Activated naive CD8-positive, alpha-beta T cell treated with anti-CD3 and anti-CD28 coated beads, Interleukin-2, amount 50 U/mL, for 24 hours (primary cell): ENCODE measurements at regions not wholly inside any gene's neighbourhood (a gene's known extent, or its start where the extent isn't known, plus 50 kb on each side); places are given as distances from the start of the nearest gene placed in this dataset.
A peak's percentile ranks its signal among the peaks of the same experiment; 100 is the strongest.
"Not testable (repeated sequence)": the region's sequence is repeated elsewhere in the genome, so short reads cannot be mapped to it uniquely, and the experiment has no call there.

Experiments
- ATAC-seq: fragments of 150-1000 bp; cut with Tn5 transposase; one replicate; pipeline ENCODE4 v1.10.0; 2021
- DNase-seq: peaks from one replicate; pipeline ENCODE4 v3.0.0; 2021
- H3K27ac Mint-ChIP-seq: one replicate; pipeline ENCODE4 v1.8.0; 2021; ENCODE audit warnings: mild to moderate bottlenecking, mixed read lengths
- H3K27me3 Mint-ChIP-seq: one replicate; pipeline ENCODE4 v1.8.0; 2021; ENCODE audit warnings: mixed read lengths
- H3K36me3 Mint-ChIP-seq: one replicate; pipeline ENCODE4 v1.8.0; 2021; ENCODE audit warnings: low read depth, mixed read lengths
- H3K4me1 Mint-ChIP-seq: one replicate; pipeline ENCODE4 v1.8.0; 2021; ENCODE audit warnings: mixed read lengths
- H3K4me3 Mint-ChIP-seq: one replicate; pipeline ENCODE4 v1.8.0; 2021; ENCODE audit warnings: mild to moderate bottlenecking, moderate library complexity, mixed read lengths
- H3K9me3 Mint-ChIP-seq: one replicate; pipeline ENCODE4 v1.8.0; 2021; ENCODE audit warnings: mixed read lengths

DNA sequence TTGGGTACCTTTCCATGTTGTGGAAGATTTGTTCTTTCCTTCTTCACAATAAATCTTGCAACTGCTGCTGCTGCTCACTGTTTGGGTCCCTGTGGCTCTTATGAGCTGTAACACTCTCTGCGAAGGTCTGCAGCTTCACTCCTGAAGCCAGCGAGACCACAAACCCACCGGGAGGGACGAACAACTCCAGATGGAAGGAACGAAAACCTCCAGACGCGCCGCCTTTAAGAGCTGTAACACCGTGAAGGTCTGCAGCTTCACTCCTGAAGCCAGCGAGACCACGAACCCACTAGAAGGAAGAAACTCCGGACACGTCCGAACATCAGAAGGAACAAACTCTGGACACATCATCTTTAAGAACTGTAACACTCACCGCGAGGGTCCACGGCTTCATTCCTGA lies 1002.8 kb downstream of the GATA3 start:
- H3K36me3 Mint-ChIP-seq, result peaks cover 15% of the 10 kb centered on the region
- not testable (repeated sequence) for ATAC-seq, DNase-seq, H3K27ac Mint-ChIP-seq, H3K4me3 Mint-ChIP-seq, H3K27me3 Mint-ChIP-seq
- peaks cover 28% of the 10 kb centered on the region for H3K4me1 Mint-ChIP-seq
- peaks cover 14% of the 10 kb centered on the region for H3K9me3 Mint-ChIP-seq

DNA sequence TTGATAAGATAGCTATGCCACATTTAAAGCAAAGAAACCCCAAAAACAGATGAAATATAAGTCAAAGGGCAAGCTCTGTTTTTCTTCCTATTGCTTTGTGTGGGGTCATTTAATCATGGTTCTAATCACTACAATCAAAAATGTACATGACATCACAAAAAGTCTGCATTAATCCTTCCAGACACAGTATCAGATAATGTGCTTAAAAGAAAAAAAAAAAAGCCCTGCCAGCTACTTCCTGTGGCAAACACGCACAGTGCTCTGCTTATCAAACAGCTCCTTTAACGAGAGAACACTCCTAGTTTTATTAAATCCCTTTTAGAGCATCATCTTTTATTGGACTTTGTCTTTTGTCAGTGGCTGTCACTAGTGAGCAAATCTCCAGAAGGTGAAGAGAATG lies 1005.8 kb downstream of the GATA3 start:
- Mint-ChIP-seq H3K4me1 (peaks cover 23% of the 10 kb centered on the region), H3K36me3 (peaks cover 11% of the 10 kb centered on the region), H3K27me3 (no peaks in the 10 kb centered on the region), H3K4me3 (no peak overlapping the region), H3K27ac (peak overlapping the region; percentile 67), H3K9me3 (peaks cover 7% of the 10 kb centered on the region)
- ATAC-seq, result peak; percentile 33
- DNase-seq, result no peak

DNA sequence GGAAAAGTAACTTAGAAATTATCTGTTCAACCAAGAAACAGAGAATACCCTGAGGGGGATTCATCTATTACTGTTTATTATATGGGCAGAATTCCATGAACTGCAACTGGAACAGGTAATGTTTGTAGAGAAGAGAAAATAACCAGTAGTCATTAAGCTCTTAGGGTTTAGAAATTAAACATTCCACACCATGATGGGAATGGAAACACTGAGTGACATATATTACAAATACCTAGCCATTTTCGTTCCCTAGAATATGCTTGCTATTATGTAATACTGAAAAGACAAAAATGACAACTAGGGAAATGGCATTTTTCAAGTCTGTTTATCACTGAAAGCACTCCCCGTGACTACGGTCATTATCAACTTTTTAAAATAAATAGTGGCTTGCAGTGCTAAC lies 1007.4 kb downstream of the GATA3 start:
- no peak overlapping the region for H3K4me3 Mint-ChIP-seq
- H3K27ac Mint-ChIP-seq, result no peak overlapping the region
- ATAC-seq (no peak), DNase-seq (no peak)
- H3K9me3 Mint-ChIP-seq, result peaks cover 4% of the 10 kb centered on the region
- peaks cover 21% of the 10 kb centered on the region for H3K4me1 Mint-ChIP-seq
- no peaks in the 10 kb centered on the region for H3K27me3 Mint-ChIP-seq
- peaks cover 7% of the 10 kb centered on the region for H3K36me3 Mint-ChIP-seq

DNA sequence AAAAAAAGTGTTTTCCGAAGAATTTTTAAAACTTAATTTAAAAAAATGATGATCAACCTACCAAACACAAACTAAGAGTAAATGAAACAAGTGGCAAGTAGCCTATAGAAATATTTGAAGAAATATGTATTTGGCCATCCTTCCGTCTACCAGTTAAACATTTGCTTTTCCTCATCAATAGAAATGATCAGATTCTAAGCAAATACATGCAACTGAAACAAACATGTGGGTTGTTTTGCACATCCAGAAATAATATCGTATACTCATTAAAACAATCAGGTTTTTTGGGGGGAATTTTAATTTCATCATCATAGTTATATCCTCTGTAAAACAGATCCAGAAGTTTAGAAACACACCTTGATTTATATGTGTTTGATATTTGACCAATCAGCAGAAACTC lies 1011.7 kb downstream of the GATA3 start:
- Mint-ChIP-seq H3K4me1 (peaks cover 22% of the 10 kb centered on the region), H3K27ac (no peak overlapping the region), H3K36me3 (no peaks in the 10 kb centered on the region), H3K9me3 (peaks cover 4% of the 10 kb centered on the region), H3K27me3 (no peaks in the 10 kb centered on the region), H3K4me3 (no peak overlapping the region)
- ATAC-seq (no peak), DNase-seq (no peak)

DNA sequence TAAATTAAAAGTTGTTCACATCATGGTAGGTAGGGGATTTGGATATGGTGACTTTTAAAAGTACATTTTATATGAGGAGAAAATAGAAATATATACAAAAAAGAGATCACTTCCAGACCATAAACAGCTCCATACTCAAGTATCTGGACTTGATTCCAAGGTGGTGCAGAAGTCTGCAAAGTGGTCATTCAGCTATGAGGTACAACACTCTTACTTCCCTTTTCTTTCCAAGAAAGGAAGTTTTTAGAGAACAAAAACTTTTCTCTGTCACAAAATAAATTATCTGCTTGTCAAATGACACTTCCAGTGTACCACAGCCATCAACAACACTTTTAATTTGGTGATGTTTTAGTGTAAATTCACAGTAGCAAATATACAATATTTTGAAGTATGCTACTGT lies 1013.5 kb downstream of the GATA3 start:
- Mint-ChIP-seq H3K4me3 (no peak overlapping the region), H3K9me3 (peaks cover 4% of the 10 kb centered on the region), H3K36me3 (no peaks in the 10 kb centered on the region), H3K27me3 (no peaks in the 10 kb centered on the region), H3K4me1 (peaks cover 16% of the 10 kb centered on the region), H3K27ac (no peak overlapping the region)
- DNase-seq, result no peak
- no peak for ATAC-seq

DNA sequence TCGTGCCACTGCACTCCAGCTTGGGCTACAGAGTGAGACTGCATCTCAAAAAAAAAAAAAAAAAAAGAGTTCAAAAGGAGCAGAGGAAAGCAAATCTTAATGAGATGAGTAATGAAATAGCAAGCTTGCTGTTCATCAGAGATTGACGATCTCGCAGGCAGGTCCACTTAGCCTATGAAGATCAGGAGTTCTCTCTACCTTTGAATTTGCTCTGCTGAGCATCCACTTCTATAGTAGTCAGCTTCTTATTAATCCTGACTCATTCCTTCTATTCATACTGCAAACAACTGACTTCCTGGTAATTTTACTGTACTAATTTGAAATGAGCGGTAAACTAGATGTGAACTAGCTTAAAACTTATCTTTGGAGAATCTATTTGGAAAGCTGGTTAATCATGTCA lies 1014.6 kb downstream of the GATA3 start:
- ATAC-seq (peak; percentile 65), DNase-seq (no peak)
- Mint-ChIP-seq H3K4me3 (no peak overlapping the region), H3K27me3 (no peaks in the 10 kb centered on the region), H3K4me1 (peaks cover 22% of the 10 kb centered on the region), H3K9me3 (peaks cover 4% of the 10 kb centered on the region), H3K27ac (no peak overlapping the region), H3K36me3 (no peaks in the 10 kb centered on the region)

DNA sequence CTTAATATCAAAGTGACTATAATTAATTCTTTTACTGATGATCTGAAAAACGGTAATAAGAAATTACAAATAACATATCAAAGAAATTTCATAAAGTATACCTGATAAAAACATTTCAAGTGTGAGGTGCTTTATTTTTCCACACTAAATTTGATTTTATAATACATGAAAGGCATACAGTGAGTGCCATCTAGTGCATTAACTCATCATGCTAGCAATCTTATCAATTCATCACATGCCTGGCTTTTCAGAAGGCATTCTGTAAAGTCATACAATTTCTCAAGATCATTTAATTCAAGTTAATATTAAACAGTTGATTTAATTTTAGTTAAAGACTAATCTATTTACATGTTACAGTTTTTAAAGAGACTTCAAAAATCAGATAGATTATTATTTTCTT lies 1020.9 kb downstream of the GATA3 start:
- ATAC-seq (no peak), DNase-seq (no peak)
- Mint-ChIP-seq H3K36me3 (peaks cover 9% of the 10 kb centered on the region), H3K27ac (no peak overlapping the region), H3K27me3 (no peaks in the 10 kb centered on the region), H3K9me3 (peaks cover 15% of the 10 kb centered on the region), H3K4me3 (no peak overlapping the region), H3K4me1 (peaks cover 38% of the 10 kb centered on the region)

DNA sequence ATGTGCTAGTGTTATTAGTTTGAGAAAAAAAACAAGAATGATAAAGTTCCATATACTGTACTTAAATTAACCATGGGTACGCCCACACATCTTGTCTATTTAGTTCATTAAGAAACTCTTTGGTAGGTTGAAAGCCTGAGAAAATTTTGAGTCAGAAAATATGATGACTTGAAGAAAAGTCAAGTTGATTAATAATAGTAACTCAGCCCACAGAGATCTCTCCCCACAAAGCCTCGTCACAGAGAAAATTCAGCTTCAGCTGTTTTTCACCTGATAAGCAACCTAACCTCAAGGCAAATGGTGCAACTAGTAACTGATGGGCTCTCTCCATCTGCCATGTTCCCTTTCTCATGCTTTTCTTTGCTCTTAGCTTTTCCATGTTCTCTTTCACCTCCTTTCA lies 1021.6 kb downstream of the GATA3 start:
- H3K4me3 Mint-ChIP-seq, result no peak overlapping the region
- no peaks in the 10 kb centered on the region for H3K27me3 Mint-ChIP-seq
- peaks cover 37% of the 10 kb centered on the region for H3K4me1 Mint-ChIP-seq
- no peak for DNase-seq
- H3K9me3 Mint-ChIP-seq, result peaks cover 15% of the 10 kb centered on the region
- H3K27ac Mint-ChIP-seq, result peak overlapping the region; percentile 47
- peak; percentile 69 for ATAC-seq
- H3K36me3 Mint-ChIP-seq, result peaks cover 9% of the 10 kb centered on the region

DNA sequence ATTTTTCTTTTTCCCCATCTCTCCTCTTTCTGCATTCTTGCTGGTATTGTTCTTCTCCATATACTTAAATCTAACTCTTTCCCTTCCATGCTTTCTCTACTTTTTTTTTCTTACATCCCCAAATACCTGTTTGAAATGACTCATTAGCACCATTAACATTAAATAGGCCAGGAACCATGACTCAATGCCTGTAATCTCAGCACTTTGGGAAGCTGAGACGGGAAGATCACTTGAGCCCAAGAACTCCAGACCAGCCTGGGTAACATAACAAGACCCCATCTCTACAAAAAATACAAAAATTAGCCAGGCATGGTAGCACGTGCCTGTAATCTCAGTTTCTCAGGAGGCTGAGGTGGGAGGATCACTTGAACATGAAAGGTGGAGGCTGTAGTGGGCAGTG lies 1026.8 kb downstream of the GATA3 start:
- Mint-ChIP-seq H3K27me3 (no peaks in the 10 kb centered on the region), H3K27ac (peak overlapping the region; percentile 78), H3K36me3 (peaks cover 21% of the 10 kb centered on the region), H3K4me3 (peak overlapping the region; percentile 64), H3K9me3 (peaks cover 28% of the 10 kb centered on the region), H3K4me1 (peaks cover 51% of the 10 kb centered on the region)
- ATAC-seq (no peak), DNase-seq (no peak)

DNA sequence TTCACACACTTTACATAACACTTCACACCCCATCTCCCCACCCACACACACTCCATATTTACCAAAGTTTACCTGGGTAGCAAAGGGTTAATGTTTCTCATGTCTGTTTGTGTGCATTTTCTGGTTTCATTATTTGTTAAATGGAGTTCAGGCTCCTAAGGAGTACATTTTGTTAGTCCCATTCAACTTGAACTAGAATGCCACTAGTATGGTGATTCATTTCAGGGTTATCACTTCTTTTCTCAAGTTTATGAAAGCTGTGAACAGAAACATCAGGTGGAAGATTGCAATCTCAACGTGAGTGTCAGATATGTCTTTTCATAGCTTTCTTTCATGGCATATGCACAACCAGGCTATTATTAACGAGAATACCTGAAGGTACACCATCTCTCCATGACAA lies 1027.5 kb downstream of the GATA3 start:
- peaks cover 21% of the 10 kb centered on the region for H3K36me3 Mint-ChIP-seq
- H3K4me3 Mint-ChIP-seq, result peak overlapping the region; percentile 27
- peak overlapping the region; percentile 81 for H3K27ac Mint-ChIP-seq
- H3K9me3 Mint-ChIP-seq, result peaks cover 24% of the 10 kb centered on the region
- ATAC-seq, result peak; percentile 91
- no peaks in the 10 kb centered on the region for H3K27me3 Mint-ChIP-seq
- DNase-seq, result no peak
- peaks cover 47% of the 10 kb centered on the region for H3K4me1 Mint-ChIP-seq

DNA sequence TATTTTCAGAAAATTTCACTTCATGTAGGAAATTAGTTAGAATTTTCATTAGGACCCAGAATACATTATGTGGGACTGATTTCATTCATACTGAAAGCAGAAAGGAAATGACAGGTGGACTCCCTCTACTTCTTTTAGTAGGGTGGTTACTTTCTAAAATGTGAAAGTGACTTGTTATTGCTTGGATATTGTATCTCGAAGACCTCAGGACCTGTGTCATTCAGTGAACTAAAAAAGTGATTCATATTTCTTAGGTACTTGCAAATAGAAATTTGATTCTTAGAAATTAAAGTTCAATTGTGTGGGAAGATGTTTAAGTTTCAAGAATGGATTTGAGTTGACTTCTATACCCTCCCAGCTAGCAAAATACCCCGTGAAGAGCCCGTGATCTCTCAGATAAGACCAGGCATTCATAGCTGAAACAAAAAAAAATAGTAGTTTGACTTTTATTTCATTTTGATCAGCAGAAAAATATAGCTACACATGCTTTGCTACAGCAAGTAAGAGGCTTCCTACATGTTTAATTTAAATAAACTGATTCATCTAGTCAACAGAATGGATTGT lies 1037.1 kb downstream of the GATA3 start:
- DNase-seq, result no peak
- peaks cover 17% of the 10 kb centered on the region for H3K9me3 Mint-ChIP-seq
- peaks cover 46% of the 10 kb centered on the region for H3K4me1 Mint-ChIP-seq
- no peaks in the 10 kb centered on the region for H3K27me3 Mint-ChIP-seq
- peak overlapping the region; percentile 92 for H3K27ac Mint-ChIP-seq
- H3K4me3 Mint-ChIP-seq, result peak overlapping the region; percentile 58
- ATAC-seq, result peak; percentile 95
- H3K36me3 Mint-ChIP-seq, result peaks cover 26% of the 10 kb centered on the region

DNA sequence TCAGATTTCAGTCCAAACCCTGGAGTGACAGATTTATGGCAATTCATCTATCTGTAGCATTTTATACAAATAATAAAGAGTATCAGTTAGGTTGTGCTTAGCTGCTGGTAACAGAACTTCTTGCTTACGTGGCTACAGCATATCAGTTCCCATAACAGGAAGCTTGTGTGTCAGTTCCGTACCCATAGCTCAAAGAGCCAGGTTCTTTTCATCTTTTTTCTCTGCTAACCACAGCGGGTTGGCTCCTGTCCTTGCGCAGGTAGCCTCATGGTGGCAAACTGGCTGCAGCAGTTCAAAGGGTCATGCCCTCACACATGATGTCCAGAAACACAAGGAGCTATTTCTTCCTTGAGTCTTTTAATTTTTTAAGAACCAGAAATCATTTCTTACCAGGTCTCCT lies 1041.8 kb downstream of the GATA3 start:
- Mint-ChIP-seq H3K27me3 (no peaks in the 10 kb centered on the region), H3K36me3 (peaks cover 18% of the 10 kb centered on the region), H3K4me3 (peak overlapping the region; percentile 35), H3K9me3 (peaks cover 17% of the 10 kb centered on the region), H3K27ac (peak overlapping the region; percentile 89), H3K4me1 (peaks cover 51% of the 10 kb centered on the region)
- no peak for ATAC-seq
- DNase-seq, result no peak

DNA sequence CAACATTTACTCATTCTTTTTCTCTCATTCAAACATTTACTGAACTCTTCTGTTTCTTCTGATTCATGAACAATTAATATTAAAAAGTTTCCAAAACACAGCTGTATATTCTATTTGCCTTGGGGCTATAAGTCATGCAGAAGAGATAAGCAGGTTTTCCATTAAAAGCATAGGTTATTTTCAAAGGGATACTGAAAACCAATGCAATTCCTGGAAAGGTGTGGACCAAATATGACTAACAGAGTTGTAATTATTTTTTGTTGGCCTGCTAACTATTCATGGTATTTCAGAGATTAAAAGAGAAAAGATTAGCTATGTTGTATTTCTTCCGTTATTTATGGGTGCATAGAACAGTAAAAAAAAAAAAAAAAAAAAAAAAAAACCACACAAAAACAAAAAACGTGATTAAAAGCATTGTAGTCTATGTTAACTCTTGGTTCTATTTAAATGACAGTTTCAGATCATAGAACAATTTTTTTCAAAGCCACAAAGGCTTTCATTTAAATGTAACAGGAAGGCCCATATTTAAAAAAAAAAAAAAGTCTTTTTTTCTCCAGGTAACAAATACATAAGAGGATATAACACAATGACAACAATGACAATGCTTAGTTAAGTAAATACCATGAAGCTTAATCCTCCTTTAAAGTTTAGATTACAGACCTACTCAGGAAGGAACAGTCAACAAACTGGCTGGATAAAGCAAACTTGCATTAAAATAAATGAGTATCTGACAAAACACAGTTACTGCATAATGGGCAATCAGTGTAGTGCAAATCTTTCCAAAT lies 1042.9 kb downstream of the GATA3 start:
- H3K4me1 Mint-ChIP-seq, result peaks cover 46% of the 10 kb centered on the region
- H3K27ac Mint-ChIP-seq, result peak overlapping the region; percentile 51
- no peak overlapping the region for H3K4me3 Mint-ChIP-seq
- peaks cover 17% of the 10 kb centered on the region for H3K9me3 Mint-ChIP-seq
- ATAC-seq (no peak), DNase-seq (no peak)
- H3K27me3 Mint-ChIP-seq, result no peaks in the 10 kb centered on the region
- peaks cover 18% of the 10 kb centered on the region for H3K36me3 Mint-ChIP-seq

DNA sequence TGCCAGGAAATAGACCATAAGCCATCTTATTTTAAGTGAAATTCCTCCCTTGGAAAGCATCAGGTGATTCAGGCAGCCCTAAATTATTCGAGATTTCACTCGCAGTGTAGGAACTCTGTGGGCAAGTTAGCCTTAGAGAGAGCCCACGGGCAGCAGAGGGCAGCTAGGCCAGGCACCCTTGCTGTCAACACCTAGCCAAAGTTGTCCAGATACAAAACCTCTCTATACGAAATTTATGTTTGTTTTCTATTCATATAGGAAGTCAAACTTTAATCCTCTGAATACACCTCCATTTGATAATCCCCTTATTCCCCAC lies 1043.5 kb downstream of the GATA3 start:
- H3K4me1 Mint-ChIP-seq, result peaks cover 40% of the 10 kb centered on the region
- H3K27ac Mint-ChIP-seq, result peak overlapping the region; percentile 51
- peaks cover 17% of the 10 kb centered on the region for H3K36me3 Mint-ChIP-seq
- H3K27me3 Mint-ChIP-seq, result no peaks in the 10 kb centered on the region
- no peak for DNase-seq
- no peak for ATAC-seq
- H3K4me3 Mint-ChIP-seq, result no peak overlapping the region
- peaks cover 16% of the 10 kb centered on the region for H3K9me3 Mint-ChIP-seq

DNA sequence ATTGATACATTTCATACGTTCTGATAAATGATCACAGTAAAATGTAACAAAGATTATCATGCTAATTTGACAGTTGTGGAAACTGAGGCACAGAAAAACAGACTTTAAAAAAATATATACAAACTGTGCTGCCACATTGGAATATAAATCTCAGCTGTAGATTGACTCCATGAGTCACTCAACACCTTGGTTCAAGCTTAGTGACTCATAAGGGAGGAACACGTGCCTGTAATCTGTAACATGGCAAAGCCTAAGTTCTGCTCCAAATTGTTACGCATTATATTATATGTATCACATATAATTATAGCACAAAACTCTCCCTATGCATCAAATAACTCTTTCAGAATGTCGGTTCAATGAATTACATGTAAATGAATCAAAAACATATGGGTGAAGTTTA lies 1047.5 kb downstream of the GATA3 start:
- DNase-seq (no peak), ATAC-seq (peak; percentile 57)
- no peaks in the 10 kb centered on the region for H3K9me3 Mint-ChIP-seq
- no peak overlapping the region for H3K27ac Mint-ChIP-seq
- H3K36me3 Mint-ChIP-seq, result no peaks in the 10 kb centered on the region
- H3K4me3 Mint-ChIP-seq, result no peak overlapping the region
- peaks cover 11% of the 10 kb centered on the region for H3K4me1 Mint-ChIP-seq
- H3K27me3 Mint-ChIP-seq, result no peaks in the 10 kb centered on the region
